DMS53 treated with DMSO at 0.1 percent for 48 hours (cell line): ENCODE measurements at regions not wholly inside any gene's neighbourhood (a gene's known extent, or its start where the extent isn't known, plus 50 kb on each side); places are given as distances from the start of the nearest gene placed in this dataset.

ENCODE experiments used
- DNase-seq: peaks from one replicate; lab custom pipeline; 2025; ENCODE audit not compliant: unreplicated experiment; lab: John Stamatoyannopoulos, UW

DNA sequence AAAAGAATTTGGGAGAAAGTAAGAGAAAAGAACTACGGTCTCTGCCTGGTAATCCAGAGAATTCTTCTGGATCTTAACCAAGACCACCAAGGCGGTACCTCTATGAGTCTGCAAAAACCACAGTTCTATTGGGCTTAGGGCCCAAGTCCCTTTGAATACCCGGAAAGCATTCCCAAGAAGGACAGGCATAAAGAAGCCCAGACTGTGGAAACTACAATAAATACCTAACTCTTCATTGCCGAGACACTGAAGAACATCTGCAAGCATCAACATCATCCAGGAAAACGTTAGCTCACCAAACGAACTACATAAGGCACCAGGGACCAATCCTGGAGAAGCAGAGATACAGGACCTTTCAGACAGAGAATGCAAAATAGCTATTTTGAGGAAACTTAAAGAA, 162.3 kb upstream of the TMC3 start:
- no peak for DNase-seq

GRCh38 chr15:81534124-81534523, 160.1 kb upstream of the TMC3 start:
- no peak for DNase-seq

DNA sequence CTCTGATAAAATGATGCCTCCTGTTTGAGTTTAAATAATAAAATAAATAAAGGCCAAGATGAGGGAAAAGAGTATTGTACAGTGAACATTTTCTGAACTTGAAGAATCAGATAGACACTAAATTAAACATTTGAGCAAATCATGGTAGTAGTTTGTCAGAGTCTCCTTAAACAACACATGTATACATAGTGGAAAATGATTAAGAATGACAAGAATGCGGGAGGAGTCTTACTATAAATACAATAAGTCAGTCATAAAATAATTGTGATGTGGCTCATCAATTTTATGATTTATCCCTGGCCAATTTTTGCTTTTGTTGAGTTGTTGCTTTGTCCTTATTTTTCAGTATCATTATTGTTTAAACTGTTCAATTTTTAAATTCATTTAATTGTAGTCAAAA, 158.0 kb upstream of the TMC3 start:
- no peak for DNase-seq

DNA sequence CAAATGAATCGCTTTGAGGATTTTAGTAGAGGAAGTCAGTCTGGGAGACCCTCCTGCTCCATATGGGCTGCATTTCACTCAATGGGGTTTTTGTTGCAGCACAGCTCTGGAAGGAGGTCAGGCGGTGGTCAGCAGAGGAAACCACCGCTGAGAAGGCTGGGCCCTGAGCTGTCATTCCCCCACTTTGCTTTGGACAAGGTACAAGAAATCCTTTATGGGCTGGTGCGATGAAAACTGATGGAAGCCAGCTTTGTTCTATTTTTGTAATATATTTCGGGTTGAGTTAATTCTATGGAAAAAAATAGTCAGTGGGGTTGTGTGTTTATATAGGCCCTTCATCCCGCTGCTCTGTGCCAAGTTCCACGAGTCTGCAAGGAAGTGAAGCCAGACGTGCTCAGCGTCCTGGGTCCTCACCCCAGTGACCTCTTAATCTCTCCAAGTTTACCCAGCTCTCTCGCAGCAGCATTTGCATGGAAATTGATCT, 157.1 kb upstream of the TMC3 start:
- DNase-seq, result no peak

DNA sequence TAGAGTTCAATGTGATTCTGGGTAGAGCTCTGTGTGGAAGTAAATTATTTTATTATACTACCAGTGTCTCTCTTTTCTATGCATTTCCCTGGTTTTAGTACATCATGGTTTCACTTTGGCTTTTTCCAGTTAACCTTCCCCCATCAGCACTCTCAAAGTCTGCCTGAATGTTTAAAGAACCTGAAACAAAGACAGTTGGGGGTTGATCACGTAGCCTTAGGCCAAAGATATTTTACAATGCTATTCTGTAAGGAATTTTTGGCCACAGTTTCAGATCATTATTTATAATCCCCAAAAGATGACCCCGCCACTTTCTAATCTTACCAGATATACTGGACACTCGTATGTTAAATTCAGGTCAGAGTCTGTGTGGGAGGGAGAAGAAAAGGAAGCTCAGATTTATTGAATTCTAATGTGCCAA, 156.3 kb upstream of the TMC3 start:
- no peak for DNase-seq

DNA sequence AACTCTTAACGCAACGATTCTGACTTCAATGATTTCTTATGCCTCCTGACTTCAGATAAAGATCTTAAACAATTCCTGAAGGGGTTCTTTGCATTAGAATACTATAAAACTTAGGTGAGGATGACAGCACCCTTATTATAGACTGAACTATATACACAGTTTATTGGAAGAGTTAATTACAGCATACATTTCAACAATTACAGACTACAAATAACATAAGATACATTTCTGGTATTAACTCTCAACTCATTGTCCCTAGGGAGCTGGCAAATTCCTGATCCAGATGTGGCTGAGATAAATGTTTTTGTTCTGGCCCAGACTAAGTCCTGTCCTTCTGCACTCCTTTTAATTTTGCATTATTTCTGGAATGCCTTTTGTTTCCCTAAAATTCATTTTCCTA, 155.5 kb upstream of the TMC3 start:
- DNase-seq, result no peak

DNA sequence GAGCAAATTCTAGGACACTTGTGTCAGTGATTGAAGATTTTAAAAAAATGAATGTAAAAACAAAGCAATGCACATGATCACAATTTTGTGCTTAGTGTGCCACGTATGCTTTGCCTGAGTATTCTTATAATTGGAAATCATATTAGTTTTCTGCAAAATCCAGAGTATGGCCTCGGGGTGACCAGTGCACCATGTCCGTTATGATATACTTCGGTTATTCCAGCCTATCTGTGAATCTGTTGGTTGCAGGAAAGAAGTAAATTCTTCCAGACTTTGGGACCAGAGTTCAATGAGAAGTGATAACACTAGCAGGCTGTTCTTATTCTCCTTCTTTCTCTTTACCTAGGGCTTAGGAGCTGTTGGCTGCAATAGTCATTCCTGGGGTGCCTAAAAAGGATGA, 152.0 kb upstream of the TMC3 start:
- no peak for DNase-seq

DNA sequence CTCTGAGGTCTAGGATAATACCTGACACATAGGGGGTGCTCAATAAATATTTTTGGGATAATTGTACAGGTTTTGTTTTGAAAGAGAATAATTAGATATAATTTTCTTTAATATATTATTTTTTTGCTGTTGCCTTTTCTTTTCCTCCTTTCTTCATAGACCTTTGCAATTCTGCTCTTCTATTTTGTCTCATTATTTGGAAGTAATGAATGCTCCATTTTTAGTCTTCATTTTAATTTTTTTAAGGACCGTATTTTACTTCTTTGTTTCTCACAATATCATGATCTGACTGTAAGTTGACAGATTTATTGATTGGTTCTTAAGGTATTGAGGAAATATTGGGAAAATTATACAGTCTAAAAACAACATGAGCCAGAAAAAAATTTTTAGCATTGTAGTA, 150.5 kb upstream of the TMC3 start:
- DNase-seq, result no peak

- DNase-seq, result no peak
Measured at GRCh38 chr15:81523867-81524266, 149.9 kb upstream of the TMC3 start.

DNA sequence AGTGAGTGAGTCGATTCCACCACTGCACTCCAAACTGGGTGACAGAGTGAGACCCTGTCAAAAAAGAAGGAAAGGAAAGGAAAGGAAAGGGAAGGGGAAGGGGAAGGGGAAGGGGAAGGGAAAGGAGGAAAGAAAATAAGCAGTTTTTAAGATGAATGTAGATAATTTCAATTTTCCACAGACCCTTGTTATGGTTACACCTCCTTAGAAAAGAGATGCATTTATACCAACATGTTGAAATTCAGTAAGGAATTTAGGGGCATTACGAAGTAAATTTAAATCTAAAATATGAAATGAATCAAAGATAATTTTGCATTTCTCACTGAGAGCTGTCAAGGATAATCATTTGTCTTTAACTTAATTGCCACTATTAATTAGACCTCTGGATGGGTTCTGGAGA, 146.5 kb upstream of the TMC3 start:
- no peak for DNase-seq

GRCh38 chr15:81516461-81516860, 142.4 kb upstream of the TMC3 start:
- no peak for DNase-seq

DNA sequence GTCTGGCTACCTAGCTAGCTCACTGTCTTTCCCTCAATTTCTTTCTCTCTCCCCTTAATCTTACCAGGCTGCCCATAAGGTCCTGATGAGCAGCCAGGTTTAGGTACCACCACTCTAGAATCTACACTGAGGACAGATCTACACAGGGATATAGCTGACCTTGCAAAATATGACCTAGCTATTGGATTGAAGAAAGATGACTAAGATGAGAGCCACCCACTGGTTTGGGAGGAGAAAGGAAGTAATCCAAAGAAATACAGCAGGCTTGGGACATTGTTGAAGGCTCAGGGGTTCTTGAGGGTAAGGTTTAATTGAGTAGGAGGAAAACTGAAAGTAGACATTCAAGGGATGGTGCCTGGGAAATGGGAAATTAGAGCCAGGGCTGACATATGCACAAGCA, 142.0 kb upstream of the TMC3 start:
- no peak for DNase-seq

DNA sequence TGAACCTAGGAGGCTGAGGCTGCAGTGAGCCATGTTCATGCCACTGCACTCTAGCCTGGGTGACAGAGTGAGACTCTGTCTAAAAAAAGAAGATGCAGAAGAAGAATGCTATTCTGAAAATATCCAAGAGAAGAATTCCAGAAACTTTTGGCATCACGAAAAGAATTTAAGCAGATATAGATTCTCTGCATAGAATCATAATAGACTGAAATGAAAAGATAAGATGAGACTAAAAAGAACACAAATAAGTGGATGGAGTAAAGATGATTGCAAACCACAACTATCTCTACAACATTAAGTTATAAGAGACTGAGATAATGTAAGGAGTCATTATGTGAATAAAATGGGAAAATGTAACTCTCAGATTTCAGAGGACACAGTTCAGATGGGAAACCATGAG, 140.7 kb upstream of the TMC3 start:
- no peak for DNase-seq

- no peak for DNase-seq
Measured at GRCh38 chr15:81511138-81511537, 137.1 kb upstream of the TMC3 start.

- DNase-seq, result no peak
Measured at GRCh38 chr15:81507831-81508230, 133.8 kb upstream of the TMC3 start.

GRCh38 chr15:81506936-81507335, 132.9 kb upstream of the TMC3 start:
- no peak for DNase-seq

DNA sequence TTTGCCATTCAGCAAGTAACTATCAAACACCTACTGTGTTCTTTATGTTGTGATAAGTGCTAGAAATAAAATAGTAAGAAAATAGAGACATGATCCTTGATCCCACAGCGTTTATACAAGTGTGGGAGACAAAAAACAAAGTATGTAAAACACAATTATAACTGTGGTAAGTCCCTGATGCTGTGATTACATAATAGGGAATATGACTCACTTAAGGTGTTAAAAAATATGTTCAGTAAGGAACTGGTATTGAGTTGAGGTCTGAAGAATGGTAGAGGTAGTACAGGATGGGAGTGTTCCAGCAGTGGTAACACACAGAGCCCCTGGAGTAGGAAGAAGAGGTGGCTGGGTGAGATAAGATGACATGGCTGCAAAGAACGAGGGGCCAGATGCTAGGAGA, 132.1 kb upstream of the TMC3 start:
- DNase-seq, result no peak

- DNase-seq, result no peak
Measured at GRCh38 chr15:81504170-81504905, 130.3 kb upstream of the TMC3 start.

DNA sequence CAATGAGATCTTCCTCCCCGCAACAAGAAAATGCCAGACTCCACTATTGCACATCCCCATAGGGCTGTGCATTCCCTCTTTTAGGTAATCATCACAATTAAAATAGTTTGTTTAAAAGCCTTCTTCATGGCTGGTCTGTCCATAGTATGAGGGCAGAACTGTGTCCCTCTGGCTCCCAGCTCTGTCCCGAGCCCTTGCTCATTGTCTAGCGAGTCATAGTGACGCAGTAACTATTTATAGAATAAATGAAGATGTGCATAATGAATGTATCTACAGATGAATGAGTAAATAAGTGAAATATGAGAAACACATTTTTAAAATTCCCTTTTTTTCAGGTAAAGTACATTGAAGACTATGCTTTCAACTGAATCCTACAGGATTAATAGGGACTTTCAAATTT, 128.4 kb upstream of the TMC3 start:
- DNase-seq, result no peak

DNA sequence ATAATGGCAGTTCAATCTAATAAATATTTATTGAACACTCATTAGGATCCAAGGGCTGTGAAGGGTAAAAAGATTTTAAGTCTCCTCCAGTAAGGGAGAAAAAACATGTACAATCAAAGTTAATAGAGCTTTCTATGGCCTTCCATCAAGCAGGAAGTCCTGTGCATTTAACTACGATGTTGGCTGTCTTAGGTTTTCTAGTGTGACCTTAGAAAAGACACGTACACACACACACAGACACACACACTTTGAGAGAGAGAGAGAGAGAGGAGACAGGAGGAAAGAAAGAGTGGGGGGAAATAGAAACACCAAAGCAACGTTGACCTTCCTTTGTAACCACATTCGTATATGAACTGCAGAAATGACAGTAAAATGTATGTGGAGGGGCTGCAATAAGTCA, 126.1 kb upstream of the TMC3 start:
- no peak for DNase-seq

DNA sequence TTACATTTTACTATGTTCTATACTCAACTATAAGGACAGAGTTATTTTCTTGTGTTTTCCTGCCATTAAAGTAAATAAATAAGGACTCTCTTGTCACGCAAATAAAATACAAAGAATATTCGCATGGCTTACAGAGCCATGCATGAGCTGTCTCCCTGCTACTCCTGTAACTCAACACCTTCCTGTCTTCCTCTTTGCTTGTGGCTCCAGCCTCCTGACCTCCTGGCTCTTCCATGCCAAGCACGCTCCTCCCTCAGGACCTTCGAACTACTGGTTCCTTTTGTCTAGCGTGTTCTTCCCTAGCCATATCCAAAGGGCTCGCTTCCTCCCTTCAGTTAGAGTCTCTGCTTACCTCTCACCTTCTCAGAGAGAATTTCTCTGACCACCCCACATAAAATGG, 124.3 kb upstream of the TMC3 start:
- no peak for DNase-seq

GRCh38 chr15:81497238-81497637, 123.2 kb upstream of the TMC3 start:
- no peak for DNase-seq

GRCh38 chr15:81495780-81496467, 121.9 kb upstream of the TMC3 start:
- DNase-seq, result no peak
